K562 (cell line): ENCODE measurements at regions not wholly inside any gene's neighbourhood (a gene's known extent, or its start where the extent isn't known, plus 50 kb on each side); places are given as distances from the start of the nearest gene placed in this dataset.

Experiments
- CTCF ChIP-seq, 3 experiments: IDR thresholded peaks in 2 of 3; conservative IDR thresholded peaks in 1 of 3; 2 replicates each; pipeline ENCODE4 v1.5.1; 2011 to 2012; ENCODE audit warnings: low read length in 3 of 3, mild to moderate bottlenecking in 3 of 3, control low read depth in 2 of 3, improper control_type of control experiment in 1 of 3, inconsistent platforms in 1 of 3, low read depth in 1 of 3, mixed read lengths in 1 of 3, moderate library complexity in 1 of 3; ENCODE audit not compliant: insufficient read depth in 2 of 3
- SMAD4 ChIP-seq: fragments of 250-450 bp; sonication (Bioruptor Pico); conservative IDR thresholded peaks from 2 replicates; pipeline ENCODE4 v1.8.0; 2021; ENCODE audit warnings: inconsistent platforms, mild to moderate bottlenecking, moderate library complexity
- ZBTB5 ChIP-seq: fragments of 450-650 bp; IDR thresholded peaks from 2 replicates; pipeline ENCODE4 v1.6.1; 2017; ENCODE audit warnings: antibody characterized with exemption

GRCh38 chr16:77617996-77618395 is 104.3 kb upstream of the NUDT7 start:
- TF ChIP-seq CTCF (IDR thresholded peaks at IDR 0.05 in 2 of 3, conservative IDR thresholded peaks at IDR 0.05 in 1 of 3; ENCODE audit: insufficient read depth in 2 of 3, low read depth in 1 of 3, low read length in 3 of 3) (no peak), ZBTB5 (no peak), SMAD4 (CRISPR knock-in tag) (no peak)
